ENCODE measurements at regions not wholly inside any gene's neighbourhood (a gene's known extent, or its start where the extent isn't known, plus 50 kb on each side); places are given as distances from the start of the nearest gene placed in this dataset.
"Not testable (repeated sequence)": the region's sequence is repeated elsewhere in the genome, so short reads cannot be mapped to it uniquely, and the experiment has no call there.

DNA sequence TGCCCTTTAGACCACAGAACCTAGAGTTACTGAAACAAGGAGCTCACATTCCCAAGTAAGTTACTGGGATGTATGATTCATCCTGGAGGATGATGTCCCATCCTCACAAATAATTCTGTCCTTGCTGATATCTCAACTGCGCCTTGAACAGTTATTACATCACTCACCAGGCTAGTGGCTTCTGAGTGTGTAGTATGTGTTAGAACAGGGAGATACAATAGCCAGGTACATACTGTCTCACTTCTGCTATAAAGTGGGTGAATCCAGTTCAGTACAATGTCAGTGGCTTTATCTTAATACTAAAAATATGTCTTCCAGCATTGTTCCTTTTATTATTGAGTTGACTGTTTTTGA, 483.2 kb upstream of the FRG2C start:
- Histone ChIP-seq H3K36me3 (no peaks in the 10 kb centered on the region), H3K9me3 (no peaks in the 10 kb centered on the region), H3K27me3 (no peaks in the 10 kb centered on the region), H3K4me3 (no peak overlapping the region), H3K4me1 (no peaks in the 10 kb centered on the region), H3K27ac (no peak overlapping the region)
- TF ChIP-seq POLR2A (IDR thresholded peaks at IDR 0.05): no peak
- TF ChIP-seq, protein P1, sequence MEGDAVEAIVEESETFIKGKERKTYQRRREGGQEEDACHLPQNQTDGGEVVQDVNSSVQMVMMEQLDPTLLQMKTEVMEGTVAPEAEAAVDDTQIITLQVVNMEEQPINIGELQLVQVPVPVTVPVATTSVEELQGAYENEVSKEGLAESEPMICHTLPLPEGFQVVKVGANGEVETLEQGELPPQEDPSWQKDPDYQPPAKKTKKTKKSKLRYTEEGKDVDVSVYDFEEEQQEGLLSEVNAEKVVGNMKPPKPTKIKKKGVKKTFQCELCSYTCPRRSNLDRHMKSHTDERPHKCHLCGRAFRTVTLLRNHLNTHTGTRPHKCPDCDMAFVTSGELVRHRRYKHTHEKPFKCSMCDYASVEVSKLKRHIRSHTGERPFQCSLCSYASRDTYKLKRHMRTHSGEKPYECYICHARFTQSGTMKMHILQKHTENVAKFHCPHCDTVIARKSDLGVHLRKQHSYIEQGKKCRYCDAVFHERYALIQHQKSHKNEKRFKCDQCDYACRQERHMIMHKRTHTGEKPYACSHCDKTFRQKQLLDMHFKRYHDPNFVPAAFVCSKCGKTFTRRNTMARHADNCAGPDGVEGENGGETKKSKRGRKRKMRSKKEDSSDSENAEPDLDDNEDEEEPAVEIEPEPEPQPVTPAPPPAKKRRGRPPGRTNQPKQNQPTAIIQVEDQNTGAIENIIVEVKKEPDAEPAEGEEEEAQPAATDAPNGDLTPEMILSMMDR (IDR thresholded peaks at IDR 0.05 in 4 of 5, conservative IDR thresholded peaks at IDR 0.05 in 1 of 5): no peak
- intact Hi-C loops (cut with DNase I; ENCODE audit: low total_unique reads) (no loop called here), in situ Hi-C loops (cut with MboI; ENCODE audit: low sequenced_read_pairs in 4 of 4) (no loop called here)
- DNase-seq (no peak), ATAC-seq (no peak)

DNA sequence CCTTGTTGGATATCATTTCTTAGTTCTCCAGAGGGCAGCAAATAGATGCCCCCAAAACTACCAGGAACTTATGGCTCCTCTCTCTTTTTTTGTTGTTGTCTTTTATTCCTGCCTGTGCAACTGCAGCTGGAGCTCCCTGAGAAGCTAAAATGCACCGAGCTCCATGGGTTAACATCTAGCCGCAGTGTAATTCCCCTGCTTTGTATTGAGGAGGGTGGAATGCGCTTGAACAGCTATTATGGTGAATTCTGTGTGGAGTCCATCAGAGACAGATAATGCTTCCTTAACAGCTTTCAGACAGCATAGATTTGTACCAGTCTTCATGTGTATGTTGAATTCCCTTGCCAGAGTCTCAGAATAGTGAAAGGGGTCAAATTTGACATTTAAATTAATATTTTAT, 475.2 kb upstream of the FRG2C start:
- ATAC-seq: no peak
- Histone ChIP-seq H3K27ac (no peak overlapping the region), H3K27me3 (no peaks in the 10 kb centered on the region), H3K4me3 (no peak overlapping the region), H3K36me3 (no peaks in the 10 kb centered on the region), H3K4me1 (no peaks in the 10 kb centered on the region), H3K9me3 (no peaks in the 10 kb centered on the region)
- no peak for DNase-seq
- in situ Hi-C loops (cut with MboI; ENCODE audit: low sequenced_read_pairs in 4 of 4) (no loop called here), intact Hi-C loops (cut with DNase I; ENCODE audit: low total_unique reads) (no loop called here)
- no peak for TF ChIP-seq POLR2A (IDR thresholded peaks at IDR 0.05)
- TF ChIP-seq, protein P1 (IDR thresholded peaks at IDR 0.05 in 4 of 5, conservative IDR thresholded peaks at IDR 0.05 in 1 of 5): no peak

DNA sequence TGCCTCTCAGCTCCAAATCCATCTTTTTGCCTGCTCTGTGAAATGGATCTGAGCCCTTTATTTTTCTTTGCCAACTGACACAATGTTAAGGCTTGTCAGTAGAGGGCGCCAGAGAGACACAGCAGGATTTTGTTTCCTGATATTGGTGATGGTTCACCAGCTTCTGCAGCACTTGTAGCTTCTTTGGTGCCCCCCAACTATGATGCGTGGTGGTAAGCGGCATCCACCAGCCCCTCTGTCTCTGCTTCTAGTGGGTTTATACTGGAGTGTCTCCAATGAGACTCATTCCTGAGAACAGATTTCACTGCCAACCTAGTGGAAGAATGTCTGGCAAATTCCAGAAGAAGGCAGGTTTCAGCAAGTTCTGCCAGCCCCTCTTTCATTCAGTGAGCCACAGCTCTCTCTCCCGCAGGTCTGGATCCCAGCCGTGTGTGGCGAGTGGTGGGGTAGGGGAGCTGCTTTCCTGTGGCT, 471.9 kb upstream of the FRG2C start:
- Histone ChIP-seq H3K9me3 (no peaks in the 10 kb centered on the region), H3K4me3 (no peak overlapping the region), H3K36me3 (no peaks in the 10 kb centered on the region), H3K4me1 (no peaks in the 10 kb centered on the region), H3K27ac (no peak overlapping the region), H3K27me3 (no peaks in the 10 kb centered on the region)
- TF ChIP-seq, protein P1 (IDR thresholded peaks at IDR 0.05 in 4 of 5, conservative IDR thresholded peaks at IDR 0.05 in 1 of 5): peak; percentile 29 to 64 (median 45)
- no peak for TF ChIP-seq POLR2A (IDR thresholded peaks at IDR 0.05)
- in situ Hi-C loops (cut with MboI; ENCODE audit: low sequenced_read_pairs in 4 of 4) (no loop called here), intact Hi-C loops (cut with DNase I; ENCODE audit: low total_unique reads) (loop anchor here (10.0 kb wide), 1 partner anchor 233 kb away; no protein-coding TSS in a partner anchor)
- ATAC-seq (peak in 1 of 2 donors; percentile 51), DNase-seq (no peak)

DNA sequence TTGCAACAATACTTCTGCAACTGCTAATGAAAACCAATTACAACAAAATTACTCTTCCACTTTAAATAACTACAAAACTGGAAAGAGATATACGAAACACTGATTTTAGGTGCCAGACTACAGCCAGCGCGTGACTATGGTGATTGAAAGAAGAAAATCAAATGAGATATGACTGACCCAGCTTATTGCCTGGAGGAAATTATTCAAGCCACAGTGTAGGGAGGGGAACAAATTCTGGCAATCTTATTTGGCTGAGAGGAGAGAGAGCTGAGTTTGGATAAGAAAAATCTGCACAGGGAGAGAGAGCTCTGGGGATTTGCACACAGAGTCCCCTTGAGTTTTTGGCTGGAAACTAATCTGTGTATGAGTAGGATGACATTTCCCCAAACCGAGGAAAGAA, 470.3 kb upstream of the FRG2C start:
- ATAC-seq: no peak
- intact Hi-C loops (cut with DNase I; ENCODE audit: low total_unique reads): loop anchor here (10.0 kb wide), 1 partner anchor 231 kb away; no protein-coding TSS in a partner anchor

DNA sequence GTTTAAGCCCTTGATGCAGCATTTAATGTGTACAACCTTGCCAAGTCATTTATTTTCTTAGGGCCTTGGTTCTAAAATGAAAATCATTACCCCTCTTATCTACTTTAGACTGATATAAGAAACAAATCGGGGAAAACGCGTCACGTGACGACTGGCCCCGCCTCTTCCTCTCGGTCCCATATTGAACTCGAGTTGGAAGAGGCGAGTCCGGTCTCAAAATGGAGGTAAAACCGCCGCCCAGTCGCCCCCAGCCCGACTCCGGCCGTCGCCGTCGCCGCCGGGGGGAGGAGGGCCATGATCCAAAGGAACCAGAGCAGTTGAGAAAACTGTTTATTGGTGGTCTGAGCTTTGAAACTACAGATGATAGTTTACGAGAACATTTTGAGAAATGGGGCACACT, 449.8 kb upstream of the FRG2C start:
- H3K27ac ChIP-seq; H3K9me3 ChIP-seq; H3K4me1 ChIP-seq; DNase-seq; H3K36me3 ChIP-seq; intact Hi-C loops (cut with DNase I; ENCODE audit: low total_unique reads); H3K27me3 ChIP-seq; ATAC-seq; in situ Hi-C loops (cut with MboI; ENCODE audit: low sequenced_read_pairs in 4 of 4); H3K4me3 ChIP-seq: not testable (repeated sequence)

More for the DNA sequence above, 470.3 kb upstream of the FRG2C start:
- H3K9me3 ChIP-seq: no peaks in the 10 kb centered on the region
- no peak for DNase-seq
- no peaks in the 10 kb centered on the region for H3K4me1 ChIP-seq
- H3K27ac ChIP-seq: no peak overlapping the region
- in situ Hi-C loops (cut with MboI; ENCODE audit: low sequenced_read_pairs in 4 of 4): no loop called here
- TF ChIP-seq POLR2A (IDR thresholded peaks at IDR 0.05): no peak
- TF ChIP-seq, protein P1 (IDR thresholded peaks at IDR 0.05 in 4 of 5, conservative IDR thresholded peaks at IDR 0.05 in 1 of 5): no peak
- H3K36me3 ChIP-seq: no peaks in the 10 kb centered on the region
- no peaks in the 10 kb centered on the region for H3K27me3 ChIP-seq
- no peak overlapping the region for H3K4me3 ChIP-seq
